CD8-positive, alpha-beta memory T cell (primary cell): ENCODE measurements at regions not wholly inside any gene's neighbourhood (a gene's known extent, or its start where the extent isn't known, plus 50 kb on each side); places are given as distances from the start of the nearest gene placed in this dataset.

Experiments
- CTCF ChIA-PET: fragments of 350-600 bp; sonication (Branson Sonifier 250); formaldehyde crosslinking; loops from one replicate; lab custom pipeline; 2021; ENCODE audit warnings: antibody characterized with exemption; lab: Charles Lee
- POLR2A ChIA-PET: fragments of 350-600 bp; sonication (Branson Sonifier 250); formaldehyde crosslinking; loops from one replicate; lab custom pipeline; 2021; ENCODE audit warnings: antibody characterized with exemption; lab: Charles Lee
- DNase-seq, 5 donors: peaks; one replicate each; pipeline versions ENCODE4 v3.0.0 to v3.0.0-alpha.2; 2020 to 2022; ENCODE audit warnings: mixed read lengths in 1 of 5
- H3K27ac ChIP-seq: one replicate; pipeline ENCODE4 v1.7.0; 2013; ENCODE audit warnings: low read depth, mild to moderate bottlenecking, low read length, moderate library complexity
- H3K27me3 ChIP-seq: 2 replicates; pipeline ENCODE4 v1.7.0; 2013; ENCODE audit warnings: low read length, mild to moderate bottlenecking; ENCODE audit not compliant: insufficient read depth, poor library complexity, severe bottlenecking
- H3K36me3 ChIP-seq: 2 replicates; pipeline ENCODE4 v1.7.0; 2013; ENCODE audit warnings: mild to moderate bottlenecking, low read length, moderate library complexity; ENCODE audit not compliant: insufficient read depth
- H3K4me1 ChIP-seq: 2 replicates; pipeline ENCODE4 v1.7.0; 2013; ENCODE audit warnings: mild to moderate bottlenecking, low read length, moderate library complexity; ENCODE audit not compliant: insufficient read depth
- H3K4me3 ChIP-seq: 2 replicates; pipeline ENCODE4 v1.7.0; 2013; ENCODE audit warnings: mild to moderate bottlenecking, low read length
- H3K9me3 ChIP-seq: 2 replicates; pipeline ENCODE4 v1.7.0; 2013; ENCODE audit warnings: mild to moderate bottlenecking, low read length
- H3K27ac Mint-ChIP-seq, 8 donors: one replicate each; pipeline ENCODE4 v1.8.0; 2020 to 2021; ENCODE audit warnings: mixed read lengths in 8 of 8, mild to moderate bottlenecking in 6 of 8, inconsistent platforms in 3 of 8, moderate library complexity in 3 of 8
- H3K27me3 Mint-ChIP-seq, 2 donors: one replicate each; pipeline ENCODE4 v1.8.0; 2020 to 2021; ENCODE audit warnings: mixed read lengths in 2 of 2, mild to moderate bottlenecking in 1 of 2, moderate library complexity in 1 of 2
- H3K36me3 Mint-ChIP-seq, 3 donors: one replicate each; pipeline ENCODE4 v1.8.0; 2020 to 2021; ENCODE audit warnings: mixed read lengths in 3 of 3, inconsistent platforms in 1 of 3, mild to moderate bottlenecking in 1 of 3
- H3K4me1 Mint-ChIP-seq, 3 donors: one replicate each; pipeline ENCODE4 v1.8.0; 2020 to 2021; ENCODE audit warnings: mixed read lengths in 3 of 3, inconsistent platforms in 1 of 3, mild to moderate bottlenecking in 1 of 3
- H3K4me3 Mint-ChIP-seq, 7 donors: one replicate each; pipeline ENCODE4 v1.8.0; 2020 to 2021; ENCODE audit warnings: mixed read lengths in 7 of 7, mild to moderate bottlenecking in 6 of 7, moderate library complexity in 4 of 7, inconsistent platforms in 2 of 7
- H3K9me3 Mint-ChIP-seq, 5 donors: one replicate each; pipeline ENCODE4 v1.8.0; 2020 to 2022; ENCODE audit warnings: mixed read lengths in 5 of 5, mild to moderate bottlenecking in 3 of 5, moderate library complexity in 2 of 5, inconsistent platforms in 1 of 5

DNA sequence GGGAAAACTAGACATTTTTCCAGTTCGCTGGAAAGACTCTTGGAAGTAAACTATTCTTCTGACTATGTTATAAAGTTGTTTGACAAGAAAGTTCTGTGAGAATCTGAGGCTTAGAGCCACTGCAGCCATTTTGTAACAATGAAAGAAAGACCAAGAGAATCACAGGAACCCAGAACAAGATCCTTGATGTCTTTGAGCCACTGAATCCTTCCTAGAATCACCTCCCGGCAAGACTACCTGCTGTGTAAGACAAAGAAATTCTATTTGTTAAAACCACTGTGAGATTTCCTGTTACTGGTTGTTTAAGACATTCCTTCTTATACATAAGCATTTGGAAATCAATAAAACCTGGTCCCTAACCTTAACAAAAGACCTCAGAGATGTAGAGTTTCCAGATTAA lies 175.7 kb upstream of the RASGEF1B start:
- no peak for DNase-seq
- H3K4me3 ChIP-seq: no peak overlapping the region
- H3K9me3 ChIP-seq: no peaks in the 10 kb centered on the region
- H3K4me3 Mint-ChIP-seq: no peak overlapping the region
- H3K27ac ChIP-seq: no peak overlapping the region
- peaks cover 16% of the 10 kb centered on the region for H3K4me1 ChIP-seq
- H3K4me1 Mint-ChIP-seq: peaks cover 35 to 44% (median 42%) of the 10 kb centered on the region in 3 donors
- H3K27ac Mint-ChIP-seq: no peak overlapping the region
- no peaks in the 10 kb centered on the region for H3K36me3 Mint-ChIP-seq
- H3K9me3 Mint-ChIP-seq: no peaks in the 10 kb centered on the region
- H3K27me3 ChIP-seq: no peaks in the 10 kb centered on the region
- CTCF ChIA-PET: no interaction called here
- H3K36me3 ChIP-seq: no peaks in the 10 kb centered on the region
- H3K27me3 Mint-ChIP-seq: no peaks in the 10 kb centered on the region
- POLR2A ChIA-PET: no interaction called here

GRCh38 chr4:81642543-81642942 lies 170.8 kb upstream of the RASGEF1B start:
- POLR2A ChIA-PET: no interaction called here
- CTCF ChIA-PET: interaction anchor here (1.2 kb wide), 1 partner anchor 8 kb away, joined by 3 read pairs; no protein-coding TSS in a partner anchor
- H3K4me1 ChIP-seq: no peaks in the 10 kb centered on the region
- peak in 1 of 5 donors; percentile 40 for DNase-seq
- peaks cover 0 to 11% (median 5%) of the 10 kb centered on the region in 3 donors for H3K4me1 Mint-ChIP-seq
- no peak overlapping the region for H3K27ac ChIP-seq
- H3K27ac Mint-ChIP-seq: no peak overlapping the region
- no peaks in the 10 kb centered on the region for H3K27me3 Mint-ChIP-seq
- no peak overlapping the region for H3K4me3 Mint-ChIP-seq
- H3K36me3 Mint-ChIP-seq: no peaks in the 10 kb centered on the region
- no peaks in the 10 kb centered on the region for H3K27me3 ChIP-seq
- H3K4me3 ChIP-seq: no peak overlapping the region
- H3K9me3 ChIP-seq: no peaks in the 10 kb centered on the region
- H3K9me3 Mint-ChIP-seq: no peaks in the 10 kb centered on the region
- no peaks in the 10 kb centered on the region for H3K36me3 ChIP-seq

DNA sequence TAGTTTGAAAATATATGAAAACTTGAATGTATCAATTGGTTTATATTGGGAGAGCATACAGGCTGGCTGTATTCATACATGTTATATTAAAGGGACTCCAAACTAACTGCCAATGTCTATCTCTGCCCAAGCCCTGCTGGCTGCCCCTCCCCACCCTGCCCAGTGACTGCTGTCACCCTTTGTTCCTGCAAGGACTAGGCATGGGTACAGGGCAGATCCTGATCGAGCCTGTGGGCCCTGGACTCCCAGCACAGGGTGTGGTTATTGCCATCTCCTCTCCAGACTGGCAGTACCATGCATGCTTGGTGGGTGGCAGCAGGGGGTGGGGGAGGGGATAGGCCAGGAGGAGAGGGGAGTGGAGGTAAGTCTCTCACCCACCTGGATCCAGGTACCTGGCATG lies 167.5 kb upstream of the RASGEF1B start:
- Mint-ChIP-seq H3K4me1 (peaks cover 0 to 6% (median 0%) of the 10 kb centered on the region in 3 donors), H3K27ac (no peak overlapping the region), H3K27me3 (no peaks in the 10 kb centered on the region), H3K36me3 (no peaks in the 10 kb centered on the region), H3K4me3 (no peak overlapping the region), H3K9me3 (no peaks in the 10 kb centered on the region)
- ChIA-PET POLR2A (no interaction called here), CTCF (no interaction called here)
- Histone ChIP-seq H3K4me3 (no peak overlapping the region), H3K27me3 (no peaks in the 10 kb centered on the region), H3K36me3 (no peaks in the 10 kb centered on the region), H3K4me1 (no peaks in the 10 kb centered on the region), H3K9me3 (no peaks in the 10 kb centered on the region), H3K27ac (no peak overlapping the region)
- no peak for DNase-seq

DNA sequence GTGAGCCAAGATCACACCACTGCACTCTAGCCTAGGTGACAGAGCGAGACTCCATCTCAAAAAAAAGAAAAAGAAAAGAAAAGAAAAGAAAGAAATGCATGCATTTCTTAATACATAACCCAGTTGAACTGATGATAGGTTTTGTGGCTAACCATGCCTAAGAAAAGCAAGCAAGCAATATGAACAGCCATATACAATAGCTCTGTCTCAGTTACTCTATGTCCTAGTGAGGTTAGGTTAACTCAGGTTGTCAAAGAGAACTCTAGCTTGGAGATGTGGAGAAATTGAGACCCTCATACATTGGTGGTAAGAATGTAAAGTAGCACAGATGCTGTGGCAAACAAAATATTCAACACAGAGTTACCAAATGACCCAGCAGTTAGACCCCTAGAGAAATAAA lies 167.0 kb upstream of the RASGEF1B start:
- H3K4me3 Mint-ChIP-seq: no peak overlapping the region
- H3K4me1 Mint-ChIP-seq: peaks cover 0 to 6% (median 0%) of the 10 kb centered on the region in 3 donors
- Histone ChIP-seq H3K4me3 (no peak overlapping the region), H3K27me3 (no peaks in the 10 kb centered on the region), H3K27ac (no peak overlapping the region), H3K36me3 (no peaks in the 10 kb centered on the region), H3K9me3 (no peaks in the 10 kb centered on the region), H3K4me1 (no peaks in the 10 kb centered on the region)
- H3K36me3 Mint-ChIP-seq: no peaks in the 10 kb centered on the region
- no peaks in the 10 kb centered on the region for H3K27me3 Mint-ChIP-seq
- no peaks in the 10 kb centered on the region for H3K9me3 Mint-ChIP-seq
- POLR2A ChIA-PET: no interaction called here
- no peak overlapping the region for H3K27ac Mint-ChIP-seq
- CTCF ChIA-PET: no interaction called here
- DNase-seq: no peak

DNA sequence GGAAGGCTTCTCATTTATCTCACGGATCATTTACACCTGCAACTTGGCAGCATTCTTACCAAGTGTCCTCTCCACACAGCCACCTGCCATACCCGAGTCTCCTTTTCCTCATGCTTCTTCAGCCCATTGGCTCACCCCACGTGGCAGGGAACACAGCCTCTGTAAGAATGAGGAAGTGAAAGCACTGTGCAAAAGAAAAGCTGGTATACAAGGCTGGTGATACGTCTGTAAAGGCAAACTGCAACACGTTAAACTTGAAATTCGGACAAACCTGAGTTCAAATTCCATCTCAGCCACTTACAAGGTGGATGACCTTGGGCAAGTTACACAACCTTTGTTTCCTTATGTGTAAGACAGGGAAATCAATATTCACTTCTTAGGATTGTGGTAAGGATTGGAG lies 164.0 kb upstream of the RASGEF1B start:
- H3K36me3 Mint-ChIP-seq: no peaks in the 10 kb centered on the region
- Histone ChIP-seq H3K36me3 (no peaks in the 10 kb centered on the region), H3K27me3 (no peaks in the 10 kb centered on the region), H3K27ac (no peak overlapping the region), H3K9me3 (no peaks in the 10 kb centered on the region), H3K4me3 (no peak overlapping the region), H3K4me1 (no peaks in the 10 kb centered on the region)
- no peak for DNase-seq
- no peaks in the 10 kb centered on the region for H3K27me3 Mint-ChIP-seq
- CTCF ChIA-PET: no interaction called here
- H3K27ac Mint-ChIP-seq: no peak overlapping the region
- H3K4me3 Mint-ChIP-seq: no peak overlapping the region
- POLR2A ChIA-PET: no interaction called here
- no peaks in the 10 kb centered on the region for H3K9me3 Mint-ChIP-seq
- H3K4me1 Mint-ChIP-seq: no peaks in the 10 kb centered on the region

DNA sequence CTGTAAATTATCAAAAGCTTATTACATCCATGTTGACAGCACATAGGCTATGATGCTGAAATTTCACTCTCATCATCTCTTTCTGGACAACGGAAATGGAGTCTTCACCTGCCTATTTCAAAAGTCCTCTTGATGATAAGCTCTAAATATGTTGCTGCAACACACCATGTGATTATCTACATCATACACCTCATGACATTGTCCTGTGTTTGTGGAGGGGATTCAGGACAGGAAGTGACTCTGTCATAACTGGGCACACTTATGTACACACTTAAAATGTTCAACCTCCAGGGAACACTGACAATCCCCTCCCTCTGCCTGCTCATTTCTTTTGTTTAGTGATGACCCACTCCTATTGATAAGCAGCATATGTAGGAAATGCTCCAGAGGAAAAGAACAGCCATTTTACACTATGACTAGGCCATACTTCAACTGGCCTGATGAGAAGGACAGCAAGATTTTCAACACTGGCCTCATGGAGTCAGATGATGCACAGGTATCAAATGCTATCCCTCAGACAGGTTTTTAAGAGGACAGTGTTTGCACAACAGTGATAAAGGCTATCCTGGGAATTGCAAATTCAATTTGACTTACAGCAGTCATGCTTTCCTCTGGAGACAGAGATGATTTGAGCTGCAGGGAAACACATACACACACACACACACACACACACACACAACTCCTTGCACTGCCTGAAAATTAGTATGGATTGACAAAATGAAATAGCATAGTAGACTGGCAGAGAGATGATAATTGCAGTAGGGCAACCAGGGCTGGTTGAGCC lies 163.3 kb upstream of the RASGEF1B start:
- Histone ChIP-seq H3K27ac (no peak overlapping the region), H3K9me3 (no peaks in the 10 kb centered on the region), H3K27me3 (no peaks in the 10 kb centered on the region), H3K4me1 (no peaks in the 10 kb centered on the region), H3K4me3 (no peak overlapping the region), H3K36me3 (no peaks in the 10 kb centered on the region)
- H3K9me3 Mint-ChIP-seq: no peaks in the 10 kb centered on the region
- H3K27me3 Mint-ChIP-seq: no peaks in the 10 kb centered on the region
- H3K36me3 Mint-ChIP-seq: no peaks in the 10 kb centered on the region
- peak overlapping the region in 1 of 8 donors; percentile 65 for H3K27ac Mint-ChIP-seq
- no peaks in the 10 kb centered on the region for H3K4me1 Mint-ChIP-seq
- ChIA-PET CTCF (interaction anchor here (0.8 kb wide), 1 partner anchor 8 kb away, joined by 3 read pairs; no protein-coding TSS in a partner anchor), POLR2A (no interaction called here)
- DNase-seq: no peak
- no peak overlapping the region for H3K4me3 Mint-ChIP-seq

DNA sequence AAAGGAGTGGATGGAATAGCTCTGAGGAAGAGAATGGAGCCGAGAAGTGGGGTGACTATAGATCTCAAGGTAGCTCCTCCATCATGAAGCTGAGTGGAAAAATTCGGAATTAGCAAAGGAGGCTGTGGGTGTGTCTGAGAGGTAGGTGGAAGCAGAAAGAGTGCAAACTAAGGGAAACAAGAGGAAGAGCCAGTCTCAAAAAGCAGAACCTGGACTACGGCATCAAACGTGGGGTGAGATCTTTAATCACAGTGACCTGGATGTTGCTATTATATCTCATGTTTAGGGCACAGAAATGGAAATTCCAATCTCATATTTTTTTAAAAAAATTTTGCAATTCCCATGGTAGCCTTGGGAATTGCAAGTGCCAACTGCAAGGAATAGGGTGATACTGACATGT lies 162.5 kb upstream of the RASGEF1B start:
- H3K4me3 Mint-ChIP-seq: no peak overlapping the region
- Histone ChIP-seq H3K9me3 (no peaks in the 10 kb centered on the region), H3K4me3 (no peak overlapping the region), H3K4me1 (no peaks in the 10 kb centered on the region), H3K36me3 (no peaks in the 10 kb centered on the region), H3K27me3 (no peaks in the 10 kb centered on the region), H3K27ac (no peak overlapping the region)
- H3K4me1 Mint-ChIP-seq: no peaks in the 10 kb centered on the region
- no peaks in the 10 kb centered on the region for H3K9me3 Mint-ChIP-seq
- ChIA-PET CTCF (interaction anchor here (0.8 kb wide), 1 partner anchor 9 kb away, joined by 3 read pairs; no protein-coding TSS in a partner anchor), POLR2A (no interaction called here)
- no peaks in the 10 kb centered on the region for H3K27me3 Mint-ChIP-seq
- H3K36me3 Mint-ChIP-seq: no peaks in the 10 kb centered on the region
- DNase-seq: no peak
- peak overlapping the region in 1 of 8 donors; percentile 41 for H3K27ac Mint-ChIP-seq

DNA sequence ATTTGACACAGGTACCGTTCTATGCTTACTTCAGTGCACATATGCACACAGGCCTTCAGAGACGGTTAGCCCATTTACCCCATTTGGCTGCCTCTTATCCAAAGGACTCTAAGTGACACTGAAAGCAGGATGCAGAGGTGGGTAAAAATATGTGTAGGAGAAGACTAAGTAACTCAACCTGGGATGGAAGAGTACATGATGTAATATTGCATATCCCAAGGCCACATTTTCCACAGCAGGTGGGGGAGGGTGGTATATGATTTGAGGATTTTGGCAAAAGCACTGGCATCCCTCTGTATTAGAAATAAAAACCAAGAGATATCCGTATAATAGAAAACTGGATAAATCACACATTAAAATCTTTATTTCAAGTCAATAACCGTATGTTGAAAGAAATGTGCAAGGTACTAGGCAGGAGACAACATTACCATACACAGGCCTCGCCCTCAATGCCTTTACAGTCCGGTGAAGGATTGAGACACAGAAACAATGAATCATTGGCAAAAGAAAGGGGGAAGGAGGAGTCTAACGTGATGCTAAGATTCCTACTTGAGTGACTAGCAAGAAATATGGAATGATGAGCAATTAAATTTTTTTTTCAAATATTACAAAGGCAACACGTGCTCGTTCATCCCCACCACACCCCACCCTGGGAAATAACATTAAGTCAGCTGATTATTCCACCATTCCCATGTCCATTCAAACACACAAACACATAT lies 161.0 kb upstream of the RASGEF1B start:
- no peak overlapping the region for H3K4me3 ChIP-seq
- no peak for DNase-seq
- H3K27me3 ChIP-seq: no peaks in the 10 kb centered on the region
- no peaks in the 10 kb centered on the region for H3K36me3 ChIP-seq
- CTCF ChIA-PET: no interaction called here
- Mint-ChIP-seq H3K36me3 (no peaks in the 10 kb centered on the region), H3K27ac (peak overlapping the region in 1 of 8 donors; percentile 18), H3K9me3 (no peaks in the 10 kb centered on the region), H3K27me3 (no peaks in the 10 kb centered on the region), H3K4me3 (no peak overlapping the region), H3K4me1 (no peaks in the 10 kb centered on the region)
- H3K4me1 ChIP-seq: no peaks in the 10 kb centered on the region
- no peaks in the 10 kb centered on the region for H3K9me3 ChIP-seq
- POLR2A ChIA-PET: no interaction called here
- no peak overlapping the region for H3K27ac ChIP-seq
